ENCODE measurements at regions not wholly inside any gene's neighbourhood (a gene's known extent, or its start where the extent isn't known, plus 50 kb on each side); places are given as distances from the start of the nearest gene placed in this dataset.
"Not testable (repeated sequence)": the region's sequence is repeated elsewhere in the genome, so short reads cannot be mapped to it uniquely, and the experiment has no call there.

- DNase-seq, result peak; percentile 51
These were observed 443.2 kb upstream of the FGF16 start for GRCh38 chrX:77003956-77004355.

GRCh38 chrX:77009691-77010090 lies 437.5 kb upstream of the FGF16 start:
- DNase-seq, result no peak

GRCh38 chrX:77014377-77015372 lies 432.5 kb upstream of the FGF16 start:
- no peak for DNase-seq

- DNase-seq, result no peak
These were observed 430.1 kb upstream of the FGF16 start for GRCh38 chrX:77017093-77017492.

- DNase-seq, result not testable (repeated sequence)
These were observed 400.9 kb upstream of the FGF16 start for GRCh38 chrX:77046180-77046810.

- DNase-seq, result no peak
These were observed 386.6 kb upstream of the FGF16 start for GRCh38 chrX:77060572-77060971.

GRCh38 chrX:77061022-77061421 lies 386.2 kb upstream of the FGF16 start:
- no peak for DNase-seq

- DNase-seq, result no peak
These were observed 385.6 kb upstream of the FGF16 start for GRCh38 chrX:77061545-77061944.

- no peak for DNase-seq
These were observed 381.3 kb upstream of the FGF16 start for GRCh38 chrX:77065896-77066295.

- DNase-seq, result no peak
These were observed 376.8 kb upstream of the FGF16 start for GRCh38 chrX:77070202-77070918.

- no peak for DNase-seq
These were observed 370.3 kb upstream of the FGF16 start for GRCh38 chrX:77076896-77077295.

- DNase-seq, result not testable (repeated sequence)
These were observed 366.0 kb upstream of the FGF16 start for GRCh38 chrX:77081237-77081636.

GRCh38 chrX:77085372-77085771 lies 361.8 kb upstream of the FGF16 start:
- no peak for DNase-seq

- DNase-seq, result no peak
These were observed 359.5 kb upstream of the FGF16 start for GRCh38 chrX:77087529-77088169.

- DNase-seq, result no peak
These were observed 359.0 kb upstream of the FGF16 start for GRCh38 chrX:77088233-77088632.

- no peak for DNase-seq
These were observed 332.7 kb upstream of the FGF16 start for GRCh38 chrX:77114501-77114900.

- no peak for DNase-seq
These were observed 328.5 kb upstream of the FGF16 start for GRCh38 chrX:77118686-77119085.

GRCh38 chrX:77119706-77120105 lies 327.5 kb upstream of the FGF16 start:
- no peak for DNase-seq

GRCh38 chrX:77123917-77124316 lies 323.3 kb upstream of the FGF16 start:
- DNase-seq, result not testable (repeated sequence)

- DNase-seq, result not testable (repeated sequence)
These were observed 319.6 kb upstream of the FGF16 start for GRCh38 chrX:77127571-77127970.

- no peak for DNase-seq
These were observed 303.3 kb upstream of the FGF16 start for GRCh38 chrX:77143907-77144306.

GRCh38 chrX:77160301-77160700 lies 286.9 kb upstream of the FGF16 start:
- DNase-seq, result peak; percentile 20

- DNase-seq, result no peak
These were observed 284.4 kb upstream of the FGF16 start for GRCh38 chrX:77162777-77163176.
